ENCODE measurements at regions not wholly inside any gene's neighbourhood (a gene's known extent, or its start where the extent isn't known, plus 50 kb on each side); places are given as distances from the start of the nearest gene placed in this dataset.

- TF ChIP-seq CTCF (IDR thresholded peaks at IDR 0.05; ENCODE audit: insufficient read depth, low read depth, low read length) (no peak), EZH2 (IDR thresholded peaks at IDR 0.05; ENCODE audit: insufficient read depth, low read length) (no peak)
Measured at GRCh38 chr19:29409076-29409862, 116.5 kb upstream of the VSTM2B start.

Data from astrocyte (in vitro differentiated cells and primary cell).